ENCODE measurements at regions not wholly inside any gene's neighbourhood (a gene's known extent, or its start where the extent isn't known, plus 50 kb on each side); places are given as distances from the start of the nearest gene placed in this dataset.
"Not testable (repeated sequence)": the region's sequence is repeated elsewhere in the genome, so short reads cannot be mapped to it uniquely, and the experiment has no call there.

- DNase-seq = peak; percentile 72
Measured at GRCh38 chr6:9136141-9136822, 700.9 kb upstream of the SLC35B3 start.

GRCh38 chr6:9131616-9132015 lies 696.3 kb upstream of the SLC35B3 start:
- no peak for DNase-seq

GRCh38 chr6:9131201-9131600 lies 695.9 kb upstream of the SLC35B3 start:
- DNase-seq = no peak

GRCh38 chr6:9128970-9129369 lies 693.6 kb upstream of the SLC35B3 start:
- DNase-seq = no peak

- DNase-seq = peak; percentile 89
Measured at GRCh38 chr6:9126878-9127560, 691.7 kb upstream of the SLC35B3 start.

GRCh38 chr6:9126034-9126433 lies 690.7 kb upstream of the SLC35B3 start:
- not testable (repeated sequence) for DNase-seq

DNA sequence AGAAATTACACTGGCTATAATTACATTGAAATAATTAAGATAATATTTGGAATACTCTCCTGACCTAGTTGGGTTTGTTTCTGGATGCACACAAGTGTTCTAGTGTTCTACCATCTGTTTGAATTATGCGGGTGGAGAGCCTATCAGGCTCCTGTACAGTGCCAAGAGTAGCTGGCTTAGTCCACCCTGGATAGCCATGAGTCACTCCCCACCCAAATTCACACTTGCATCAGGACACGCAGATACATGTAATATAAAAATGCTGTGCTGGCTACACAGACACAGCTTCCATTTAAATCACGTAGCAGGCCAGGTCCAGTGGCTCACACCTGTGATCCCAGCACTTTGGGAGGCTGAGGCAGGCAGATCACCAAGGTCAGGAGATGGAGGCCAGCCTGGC lies 686.2 kb upstream of the SLC35B3 start:
- peak; percentile 22 for DNase-seq

GRCh38 chr6:9116026-9116425 lies 680.7 kb upstream of the SLC35B3 start:
- DNase-seq = peak; percentile 91

DNA sequence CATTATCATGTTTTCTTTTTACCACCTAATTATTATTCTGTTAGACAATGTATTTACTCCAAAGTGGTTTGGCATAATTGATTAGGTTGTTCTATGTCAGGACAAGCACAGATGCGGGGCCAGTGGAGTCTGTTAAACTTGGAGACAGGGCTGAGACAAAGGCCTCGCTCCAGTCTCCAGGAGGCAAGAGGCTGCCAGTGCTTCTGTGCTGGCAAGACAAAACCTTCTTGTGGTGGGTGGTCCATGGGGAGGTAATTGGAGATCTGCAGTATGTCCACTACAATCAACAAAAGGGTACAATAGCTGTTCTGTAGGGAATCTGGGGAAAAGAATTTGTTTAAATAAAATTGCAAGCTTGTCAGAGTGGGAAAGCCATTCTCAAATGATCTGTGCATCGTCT lies 677.2 kb upstream of the SLC35B3 start:
- no peak for DNase-seq

GRCh38 chr6:9103876-9104521 lies 668.7 kb upstream of the SLC35B3 start:
- DNase-seq = no peak

DNA sequence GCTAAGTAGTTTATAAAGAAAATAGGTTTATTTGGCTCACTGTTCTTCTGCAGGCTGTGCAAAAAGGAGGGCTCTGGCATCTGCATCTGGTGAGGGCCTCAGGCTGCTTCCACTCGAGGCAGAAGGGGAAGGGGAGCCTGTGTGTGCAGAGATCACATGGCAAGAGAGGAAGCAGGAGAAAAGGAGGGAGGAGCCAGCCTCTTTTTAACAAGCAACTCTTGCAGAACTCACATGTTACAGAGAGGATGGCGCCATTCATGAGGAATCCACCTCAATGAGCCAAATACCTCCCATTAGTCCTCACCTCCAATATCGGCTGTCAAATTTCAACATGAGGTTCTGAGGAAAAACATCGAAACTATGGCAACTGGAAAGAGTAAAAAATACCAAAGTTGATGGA lies 666.6 kb upstream of the SLC35B3 start:
- no peak for DNase-seq

DNA sequence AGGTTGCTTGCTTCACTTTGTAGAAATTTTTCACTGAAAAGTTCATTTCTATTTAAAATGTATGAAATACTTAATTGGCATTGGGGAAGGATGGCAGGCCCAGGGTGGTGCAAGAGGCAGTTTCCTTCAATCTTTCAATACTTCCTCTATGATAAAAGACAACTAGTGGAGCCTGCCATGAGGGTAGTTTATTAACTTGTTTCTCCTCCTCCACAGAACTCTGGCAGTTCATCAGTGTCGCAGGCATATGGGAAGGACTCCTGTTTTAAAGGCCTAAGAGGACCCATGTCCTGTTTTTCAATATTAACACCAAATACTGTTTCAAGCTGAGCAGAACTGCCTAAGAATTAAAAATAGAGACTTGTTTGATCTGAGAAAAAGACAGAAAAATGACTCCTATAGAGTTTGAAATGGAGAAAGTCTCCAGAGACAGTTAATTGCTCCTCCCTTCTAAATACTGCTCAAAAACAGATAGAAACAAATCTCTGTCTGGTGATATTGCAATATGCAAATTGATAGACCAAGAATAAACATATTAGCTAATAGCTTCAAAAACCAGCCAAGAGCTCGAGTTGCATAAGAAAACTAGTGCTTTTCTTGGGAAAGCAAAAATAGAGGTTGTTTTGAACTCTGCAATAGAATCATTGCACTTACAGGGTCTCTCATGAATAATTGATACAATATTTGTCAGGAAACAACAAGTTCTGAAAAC lies 665.7 kb upstream of the SLC35B3 start:
- DNase-seq = no peak

- no peak for DNase-seq
Measured at GRCh38 chr6:9095729-9096128, 660.4 kb upstream of the SLC35B3 start.

- DNase-seq = no peak
Measured at GRCh38 chr6:9095137-9095536, 659.8 kb upstream of the SLC35B3 start.

- DNase-seq = no peak
Measured at GRCh38 chr6:9089724-9090123, 654.4 kb upstream of the SLC35B3 start.

DNA sequence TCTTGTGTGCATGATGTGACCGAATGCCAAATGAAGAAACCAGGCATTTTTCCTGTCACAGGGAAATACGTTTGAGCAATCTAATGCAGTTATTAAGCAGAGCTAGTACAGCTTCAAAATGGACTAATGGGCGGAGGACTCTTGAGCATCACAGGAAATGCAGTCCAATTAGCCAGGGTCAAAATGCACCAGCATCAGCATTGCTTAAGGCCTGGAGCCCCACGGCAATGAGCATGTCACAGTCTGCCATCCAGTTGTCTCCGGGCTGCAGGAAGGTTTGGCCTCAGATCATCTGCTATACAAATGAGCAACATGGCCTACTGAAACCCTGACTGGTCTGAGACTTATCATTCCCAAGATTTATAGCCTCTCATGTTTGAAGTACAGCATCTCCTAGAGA lies 652.1 kb upstream of the SLC35B3 start:
- DNase-seq = no peak

GRCh38 chr6:9086331-9086730 lies 651.0 kb upstream of the SLC35B3 start:
- DNase-seq = peak; percentile 36

- DNase-seq = no peak
Measured at GRCh38 chr6:9085709-9086070, 650.3 kb upstream of the SLC35B3 start.

DNA sequence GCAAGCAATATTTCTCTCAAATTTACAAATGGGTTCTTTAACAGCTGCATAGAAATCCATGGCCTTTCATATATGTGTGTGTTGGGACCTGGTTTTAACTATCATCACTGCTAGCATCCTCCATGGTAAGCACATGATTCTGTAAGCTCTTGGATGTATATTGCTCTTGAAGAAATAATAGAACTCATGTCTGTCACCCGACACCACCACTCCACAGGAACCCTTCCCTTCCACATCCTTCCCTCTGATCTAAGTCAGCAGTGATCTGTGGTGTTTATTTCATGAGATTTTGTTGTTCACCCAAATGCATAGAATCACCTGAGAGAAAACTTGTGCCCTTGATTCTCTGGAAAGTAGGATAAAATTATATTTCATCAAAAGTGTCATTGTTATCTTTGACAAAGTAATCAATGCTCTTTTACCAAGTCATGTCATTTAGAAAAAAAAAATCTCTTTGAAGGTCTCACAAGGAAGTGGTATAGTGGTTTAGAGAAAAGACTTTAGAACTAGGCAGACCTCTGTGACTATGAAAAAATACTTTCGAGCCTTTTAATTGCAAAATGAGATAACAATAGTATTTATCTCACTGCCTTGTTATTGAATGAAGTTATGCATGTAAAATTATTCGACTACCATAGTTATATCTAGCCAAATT lies 649.8 kb upstream of the SLC35B3 start:
- DNase-seq = no peak

GRCh38 chr6:9083108-9083507 lies 647.8 kb upstream of the SLC35B3 start:
- DNase-seq = no peak

- DNase-seq = no peak
Measured at GRCh38 chr6:9066726-9067125, 631.4 kb upstream of the SLC35B3 start.

- DNase-seq = no peak
Measured at GRCh38 chr6:9064156-9064555, 628.8 kb upstream of the SLC35B3 start.

GRCh38 chr6:9062596-9062995 lies 627.3 kb upstream of the SLC35B3 start:
- no peak for DNase-seq
